SK-N-SH (cell line): ENCODE measurements at regions not wholly inside any gene's neighbourhood (a gene's known extent, or its start where the extent isn't known, plus 50 kb on each side); places are given as distances from the start of the nearest gene placed in this dataset.

Experiments
- CTCF ChIA-PET: fragments of 300-600, 350-600 bp; formaldehyde crosslinking; extraction: SDS; loops from one replicate; lab custom pipeline; 2021; lab: Yijun Ruan, JAX
- POLR2A ChIA-PET: fragments of 350-600 bp; sonication (Branson Sonifier 250); formaldehyde crosslinking; extraction: SDS; loops from one replicate; lab custom pipeline; 2020; ENCODE audit warnings: antibody characterized with exemption, inconsistent platforms; lab: Yijun Ruan, JAX
- DNase-seq: peaks from one replicate; pipeline ENCODE4 v3.0.0; 2012
- H2AFZ ChIP-seq: fragments of 200-600 bp; sonication (generic); 2 replicates; pipeline ENCODE4 v1.8.1; 2016; ENCODE audit warnings: antibody characterized with exemption, mild to moderate bottlenecking, low read depth
- H3F3A ChIP-seq: fragments of 200-600 bp; sonication (generic); replicated peaks from 2 replicates; pipeline ENCODE3; 2016; ENCODE audit warnings: antibody characterized with exemption, mild to moderate bottlenecking; ENCODE audit not compliant: insufficient read depth
- H3K27ac ChIP-seq, 2 experiments: fragments of 200-500 bp in 1 of 2; fragments of 200-600 bp in 1 of 2; sonication (Bioruptor generic) in 1 of 2; sonication (generic), shearing (Covaris generic) in 1 of 2; 2 replicates each; pipeline versions ENCODE4 v1.5.1 to v1.6.1; 2014 to 2016; ENCODE audit warnings: low read depth in 2 of 2, inconsistent platforms in 1 of 2, low read length in 1 of 2, mild to moderate bottlenecking in 1 of 2, mixed read lengths in 1 of 2
- H3K27me3 ChIP-seq: fragments of 200-600 bp; sonication (generic), shearing (Covaris generic); 2 replicates; pipeline ENCODE4 v1.6.1; 2016; ENCODE audit warnings: mixed run types; ENCODE audit not compliant: insufficient read depth
- H3K36me3 ChIP-seq, 2 experiments: fragments of 200-500 bp in 1 of 2; fragments of 200-600 bp in 1 of 2; sonication (Bioruptor generic) in 1 of 2; sonication (generic) in 1 of 2; replicated peaks in 1 of 2; 2 replicates each; pipeline versions ENCODE3 to v1.5.1; 2014 to 2016; ENCODE audit warnings: low read length in 1 of 2, mild to moderate bottlenecking in 1 of 2; ENCODE audit not compliant: insufficient read depth in 2 of 2, control insufficient read depth in 1 of 2
- H3K4me1 ChIP-seq, 2 experiments: fragments of 200-500 bp in 1 of 2; fragments of 200-600 bp in 1 of 2; sonication (Bioruptor generic) in 1 of 2; sonication (generic), shearing (Covaris generic) in 1 of 2; 2 replicates each; pipeline versions ENCODE4 v1.5.1 to v1.6.1; 2014 to 2016; ENCODE audit warnings: low read depth in 1 of 2, low read length in 1 of 2, mixed run types in 1 of 2; ENCODE audit not compliant: insufficient read depth in 2 of 2, control insufficient read depth in 1 of 2
- H3K4me2 ChIP-seq: fragments of 200-600 bp; sonication (generic), shearing (Covaris generic); 2 replicates; pipeline ENCODE4 v1.6.1; 2017; ENCODE audit warnings: mixed run types
- H3K4me3 ChIP-seq, 2 experiments: fragments of 200-500 bp in 1 of 2; fragments of 200-600 bp in 1 of 2; sonication (Bioruptor generic) in 1 of 2; sonication (generic), shearing (Covaris generic) in 1 of 2; 2 replicates each; pipeline versions ENCODE4 v1.5.1 to v1.8.1; 2014 to 2016; ENCODE audit warnings: low read depth in 2 of 2, inconsistent platforms in 1 of 2, low read length in 1 of 2, mild to moderate bottlenecking in 1 of 2, mixed read lengths in 1 of 2, moderate library complexity in 1 of 2
- H3K79me2 ChIP-seq: fragments of 200-600 bp; sonication (generic); 2 replicates; pipeline ENCODE4 v1.8.1; 2017; ENCODE audit warnings: mild to moderate bottlenecking; ENCODE audit not compliant: insufficient read depth
- H3K9ac ChIP-seq: fragments of 200-600 bp; sonication (generic); 2 replicates; pipeline ENCODE4 v1.6.1; 2017; ENCODE audit warnings: mixed run types
- H3K9me2 ChIP-seq: fragments of 200-600 bp; sonication (generic); 2 replicates; pipeline ENCODE4 v1.6.1; 2017; ENCODE audit warnings: mixed run types
- H3K9me3 ChIP-seq: fragments of 200-600 bp; sonication (generic); 2 replicates; pipeline ENCODE4 v1.6.1; 2017; ENCODE audit warnings: mixed run types, mild to moderate bottlenecking, moderate library complexity
- H4K20me1 ChIP-seq: fragments of 200-600 bp; sonication (generic); 2 replicates; pipeline ENCODE4 v1.6.1; 2017; ENCODE audit warnings: mild to moderate bottlenecking, mixed run types; ENCODE audit not compliant: insufficient read depth
- CHD2 ChIP-seq: fragments of 150-350 bp; IDR thresholded peaks from 2 replicates; pipeline ENCODE4 v1.6.1; 2018; ENCODE audit warnings: low read length; ENCODE audit not compliant: partially characterized antibody
- CTCF ChIP-seq: fragments of 200-600 bp; sonication (generic); IDR thresholded peaks from 2 replicates; pipeline ENCODE4 v1.6.1; 2017; ENCODE audit warnings: antibody characterized with exemption, mild to moderate bottlenecking, moderate library complexity
- FOXJ3 ChIP-seq: sonication (generic); formaldehyde crosslinking; IDR thresholded peaks from 2 replicates; pipeline ENCODE4 v1.5.1; 2020; ENCODE audit warnings: mild to moderate bottlenecking, missing genetic modification reagents
- GATA2 ChIP-seq: sonication (generic); formaldehyde crosslinking; IDR thresholded peaks from 2 replicates; pipeline ENCODE4 v1.5.0; 2020; ENCODE audit warnings: mild to moderate bottlenecking, missing genetic modification reagents
- MAX ChIP-seq: IDR thresholded peaks from 2 replicates; pipeline ENCODE4 v1.4.0; 2012; ENCODE audit warnings: low read depth
- NFIC ChIP-seq: IDR thresholded peaks from 2 replicates; pipeline ENCODE4 v1.4.0; 2012; ENCODE audit warnings: borderline replicate concordance
- NRF1 ChIP-seq: IDR thresholded peaks from 2 replicates; pipeline ENCODE4 v1.6.1; 2012; ENCODE audit warnings: low read depth, mild to moderate bottlenecking, low read length
- REST ChIP-seq: IDR thresholded peaks from 2 replicates; pipeline ENCODE4 v1.6.1; 2012; ENCODE audit warnings: mild to moderate bottlenecking, low read depth, low read length, moderate library complexity
- RFX5 ChIP-seq: IDR thresholded peaks from 2 replicates; pipeline ENCODE4 v1.6.1; 2012; ENCODE audit warnings: mild to moderate bottlenecking, improper control_type of control experiment, low read length
- SMC3 ChIP-seq: IDR thresholded peaks from 2 replicates; pipeline ENCODE4 v1.6.1; 2012; ENCODE audit warnings: low read depth, low read length, improper control_type of control experiment
- TEAD4 ChIP-seq: IDR thresholded peaks from 2 replicates; pipeline ENCODE4 v1.4.0; 2012; ENCODE audit warnings: mild to moderate bottlenecking, borderline replicate concordance; ENCODE audit not compliant: insufficient read depth
- YY1 ChIP-seq: IDR thresholded peaks from 2 replicates; pipeline ENCODE4 v1.4.0; 2012; ENCODE audit warnings: low read depth, mild to moderate bottlenecking
- WGBS: methylation state at CpG from one replicate; pipeline ENCODE4 v1.1.6; 2017; ENCODE audit warnings: low lambda C conversion rate; 5-methylcytosine and 5-hydroxymethylcytosine counted together

- H3K4me1 ChIP-seq, result no peaks in the 10 kb centered on the region
- H3F3A ChIP-seq, result no peaks in the 10 kb centered on the region
- no peaks in the 10 kb centered on the region for H3K27me3 ChIP-seq
- H3K79me2 ChIP-seq, result no peaks in the 10 kb centered on the region
- no peaks in the 10 kb centered on the region for H4K20me1 ChIP-seq
- no peak overlapping the region for H3K9ac ChIP-seq
- ChIA-PET CTCF (no interaction called here), POLR2A (no interaction called here)
- no peak overlapping the region for H3K4me3 ChIP-seq
- no peak overlapping the region for H3K4me2 ChIP-seq
- H2AFZ ChIP-seq, result no peak overlapping the region
- H3K36me3 ChIP-seq, result no peaks in the 10 kb centered on the region
- DNase-seq, result no peak
- H3K9me3 ChIP-seq, result no peaks in the 10 kb centered on the region
- no peak for TF ChIP-seq TEAD4
- no peak for TF ChIP-seq YY1
- no peak for TF ChIP-seq MAX
- TF ChIP-seq RFX5, result no peak
- no peak for TF ChIP-seq REST
- TF ChIP-seq FOXJ3, result no peak
- no peak for TF ChIP-seq NFIC
- no peak for TF ChIP-seq NRF1
- no peak for TF ChIP-seq CTCF
- TF ChIP-seq GATA2 (CRISPR knock-in tag), result no peak
- TF ChIP-seq CHD2, result no peak
- H3K9me2 ChIP-seq, result no peaks in the 10 kb centered on the region
- WGBS, result 41% methylated on average over 2 of the region's 2 CpGs
- no peak overlapping the region for H3K27ac ChIP-seq
These were observed 557.3 kb downstream of the USP25 start for GRCh38 chr21:16287046-16287445.

- no peaks in the 10 kb centered on the region for H3K9me2 ChIP-seq
- H3K4me1 ChIP-seq, result no peaks in the 10 kb centered on the region
- no peaks in the 10 kb centered on the region for H3K9me3 ChIP-seq
- H3K4me2 ChIP-seq, result no peak overlapping the region
- TF ChIP-seq CTCF (no peak), SMC3 (no peak), REST (no peak), GATA2 (CRISPR knock-in tag) (no peak)
- TF ChIP-seq, all 33 proteins: peak for 0
- 61% methylated on average over 7 of the region's 7 CpGs for WGBS
- ChIA-PET POLR2A (no interaction called here), CTCF (no interaction called here)
- Histone ChIP-seq H3K27me3 (no peaks in the 10 kb centered on the region), H3K9ac (no peak overlapping the region), H3F3A (no peaks in the 10 kb centered on the region), H3K36me3 (no peaks in the 10 kb centered on the region), H4K20me1 (no peaks in the 10 kb centered on the region), H2AFZ (no peak overlapping the region), H3K4me3 (no peak overlapping the region), H3K27ac (no peak overlapping the region), H3K79me2 (no peaks in the 10 kb centered on the region)
- DNase-seq, result no peak
These were observed 561.5 kb downstream of the USP25 start for GRCh38 chr21:16291296-16291695.
